ENCODE measurements at regions not wholly inside any gene's neighbourhood (a gene's known extent, or its start where the extent isn't known, plus 50 kb on each side); places are given as distances from the start of the nearest gene placed in this dataset.
"Not testable (repeated sequence)": the region's sequence is repeated elsewhere in the genome, so short reads cannot be mapped to it uniquely, and the experiment has no call there.

DNA sequence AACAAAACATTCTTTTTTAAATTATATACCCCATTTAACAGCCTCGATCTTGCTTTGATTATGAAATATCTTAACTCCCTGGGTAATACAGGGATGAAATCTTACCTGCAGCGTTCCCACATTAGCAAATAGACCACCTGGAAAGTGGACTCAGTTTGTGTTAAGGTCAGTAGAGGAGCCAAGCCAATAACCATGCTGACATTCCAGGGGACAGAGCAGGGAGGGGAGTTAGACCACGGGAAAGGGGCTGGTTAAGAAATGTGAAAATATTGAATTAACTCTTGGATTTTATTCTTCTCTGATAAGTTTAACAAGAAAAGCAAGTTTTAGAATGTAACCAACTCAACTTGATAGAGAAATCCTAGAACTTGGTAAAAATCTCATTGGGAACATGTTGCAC, 144.9 kb upstream of the CLEC14A start:
- DNase-seq, result no peak

DNA sequence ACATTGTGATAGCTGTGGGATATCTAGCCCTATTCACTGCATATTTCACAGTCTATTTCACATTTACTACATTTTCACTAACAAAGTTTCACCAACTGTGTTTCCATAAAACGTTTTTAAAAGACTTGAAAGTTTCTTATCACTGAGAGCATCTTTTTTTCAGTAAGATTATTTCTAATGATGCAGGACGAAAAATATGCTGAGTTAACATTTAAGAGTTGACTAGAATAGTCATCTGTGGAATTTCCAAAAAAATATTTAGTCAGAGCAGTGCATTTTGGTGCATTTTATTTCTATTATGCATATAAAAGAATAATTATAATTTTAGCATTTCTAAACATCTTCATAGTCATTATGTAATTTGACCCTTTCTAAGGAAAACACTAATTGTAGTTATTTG, 143.8 kb upstream of the CLEC14A start:
- no peak for DNase-seq

DNA sequence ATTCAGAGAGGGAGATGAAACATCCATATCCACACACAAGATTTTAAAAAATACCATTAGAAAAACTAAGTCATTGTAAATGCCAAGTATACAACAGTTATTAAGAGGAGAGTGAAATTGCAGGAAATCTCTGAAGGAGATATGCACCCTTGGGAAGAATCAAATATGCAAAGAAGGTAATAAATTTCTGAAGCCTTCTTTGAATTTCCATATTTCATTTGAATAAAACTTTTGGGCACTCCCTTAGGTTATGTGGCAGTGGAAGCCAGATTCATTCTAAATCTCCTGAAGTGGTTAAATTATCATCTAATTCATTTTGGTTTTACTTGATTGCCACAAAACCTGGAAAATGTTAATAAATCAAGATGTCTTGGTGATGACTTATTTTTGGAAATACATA, 138.9 kb upstream of the CLEC14A start:
- no peak for DNase-seq

- DNase-seq, result no peak
Observed at GRCh38 chr14:38394064-38394463, 138.2 kb upstream of the CLEC14A start.

DNA sequence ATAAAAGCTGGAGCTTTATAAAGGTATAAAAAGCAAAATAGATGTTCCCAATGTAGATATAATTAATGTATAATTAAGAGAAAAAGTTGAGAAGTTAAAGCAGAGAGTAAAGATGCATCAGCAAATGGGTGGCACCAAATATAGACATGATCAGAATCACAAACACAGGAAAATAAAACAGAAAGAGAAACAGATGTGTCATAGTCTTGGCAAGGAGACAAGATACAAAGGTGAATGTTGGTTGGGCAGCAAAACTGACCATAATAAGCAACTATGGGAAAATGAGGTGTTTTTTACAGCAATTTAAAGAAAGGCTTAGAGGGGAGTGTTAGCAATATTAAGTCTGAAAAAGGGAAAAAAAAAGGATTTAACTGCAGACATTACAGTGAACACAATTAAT, 135.4 kb upstream of the CLEC14A start:
- no peak for DNase-seq

DNA sequence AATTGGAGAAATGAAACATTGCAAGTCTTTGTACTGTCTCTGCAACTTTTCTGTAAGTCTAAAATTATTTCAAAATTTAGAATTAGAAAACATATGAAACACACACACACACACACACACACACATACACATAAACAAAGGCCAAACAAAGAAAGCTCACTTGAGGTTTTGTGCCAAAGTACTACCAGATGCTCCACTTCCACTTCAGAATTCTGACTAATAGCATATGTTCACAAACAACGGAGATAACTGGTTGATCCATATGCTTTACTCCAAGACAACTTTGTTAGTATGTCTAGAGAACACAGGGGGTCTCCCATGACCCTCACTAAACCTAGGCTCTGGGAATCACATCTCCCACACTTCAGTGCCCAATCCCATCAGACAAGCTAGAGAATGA, 133.8 kb upstream of the CLEC14A start:
- DNase-seq, result peak; percentile 87

- no peak for DNase-seq
Observed at GRCh38 chr14:38387821-38388220, 131.9 kb upstream of the CLEC14A start.

- no peak for DNase-seq
Observed at GRCh38 chr14:38385836-38386235, 129.9 kb upstream of the CLEC14A start.

DNA sequence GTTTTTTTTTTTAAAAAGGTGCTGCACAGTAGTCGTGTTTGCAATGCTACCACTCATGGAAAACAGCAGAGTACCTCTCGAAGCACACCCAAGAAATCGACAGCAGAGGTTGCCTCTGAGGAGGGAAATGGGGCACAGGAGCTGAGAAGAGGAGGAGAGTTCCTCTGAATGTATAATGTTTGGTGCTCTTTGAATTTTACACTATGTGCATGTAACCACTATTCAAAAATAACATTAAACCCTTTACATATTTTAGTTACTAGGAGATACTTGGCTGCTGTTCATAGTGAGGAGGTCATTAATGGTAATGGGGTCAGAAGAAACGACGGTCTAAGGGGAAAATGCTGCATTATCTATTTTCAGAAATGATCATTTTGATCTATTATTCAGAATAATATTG, 129.4 kb upstream of the CLEC14A start:
- no peak for DNase-seq

- DNase-seq, result no peak
Observed at GRCh38 chr14:38384741-38385140, 128.8 kb upstream of the CLEC14A start.

- DNase-seq, result no peak
Observed at GRCh38 chr14:38367922-38368321, 112.0 kb upstream of the CLEC14A start.

- DNase-seq, result no peak
Observed at GRCh38 chr14:38366374-38366773, 110.5 kb upstream of the CLEC14A start.

- no peak for DNase-seq
Observed at GRCh38 chr14:38363217-38363616, 107.3 kb upstream of the CLEC14A start.

GRCh38 chr14:38357557-38357956, 101.7 kb upstream of the CLEC14A start:
- DNase-seq, result peak; percentile 3

- DNase-seq, result not testable (repeated sequence)
Observed at GRCh38 chr14:38355473-38355872, 99.6 kb upstream of the CLEC14A start.

- DNase-seq, result no peak
Observed at GRCh38 chr14:38350102-38350501, 94.2 kb upstream of the CLEC14A start.

GRCh38 chr14:38342803-38343202, 86.9 kb upstream of the CLEC14A start:
- no peak for DNase-seq

- DNase-seq, result no peak
Observed at GRCh38 chr14:38339696-38340095, 83.8 kb upstream of the CLEC14A start.

- DNase-seq, result no peak
Observed at GRCh38 chr14:38336298-38336697, 80.4 kb upstream of the CLEC14A start.

- no peak for DNase-seq
Observed at GRCh38 chr14:38330275-38330674, 74.4 kb upstream of the CLEC14A start.

GRCh38 chr14:38329246-38329645, 73.4 kb upstream of the CLEC14A start:
- no peak for DNase-seq

- no peak for DNase-seq
Observed at GRCh38 chr14:38316922-38317321, 61.0 kb upstream of the CLEC14A start.

GRCh38 chr14:38311655-38312054, 55.8 kb upstream of the CLEC14A start:
- DNase-seq, result no peak

DNA sequence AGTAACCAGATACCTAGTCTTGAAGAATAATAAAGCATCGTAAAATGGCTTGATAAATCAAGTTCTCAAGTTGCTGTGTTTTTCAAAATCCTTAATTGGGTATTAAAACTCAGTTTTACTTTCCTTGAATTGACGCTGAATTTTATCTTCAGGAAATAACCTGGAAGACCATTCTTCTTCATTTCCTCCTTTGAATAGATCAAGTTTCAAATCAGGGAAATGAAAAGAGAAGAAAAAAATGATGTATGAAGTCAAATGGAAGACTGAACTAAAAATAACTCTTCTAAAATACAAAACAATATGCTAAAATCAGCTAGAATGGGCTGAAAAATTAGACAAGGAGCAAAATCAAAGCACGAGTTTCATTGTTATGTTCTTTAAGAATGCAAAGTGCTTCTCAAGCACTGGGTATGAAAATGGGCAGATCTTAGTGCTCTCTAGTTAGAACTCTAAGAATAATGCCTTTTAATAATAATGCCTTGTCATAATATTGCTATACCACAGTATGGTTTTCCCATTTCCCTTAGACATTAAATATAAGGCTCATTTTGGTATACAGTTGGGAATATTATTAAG, 54.6 kb upstream of the CLEC14A start:
- DNase-seq, result no peak

Measured in skin of body (tissue), 1 donor.